ENCODE measurements at regions not wholly inside any gene's neighbourhood (a gene's known extent, or its start where the extent isn't known, plus 50 kb on each side); places are given as distances from the start of the nearest gene placed in this dataset.
A peak's percentile ranks its signal among the peaks of the same experiment; 100 is the strongest.
"Not testable (repeated sequence)": the region's sequence is repeated elsewhere in the genome, so short reads cannot be mapped to it uniquely, and the experiment has no call there.

DNA sequence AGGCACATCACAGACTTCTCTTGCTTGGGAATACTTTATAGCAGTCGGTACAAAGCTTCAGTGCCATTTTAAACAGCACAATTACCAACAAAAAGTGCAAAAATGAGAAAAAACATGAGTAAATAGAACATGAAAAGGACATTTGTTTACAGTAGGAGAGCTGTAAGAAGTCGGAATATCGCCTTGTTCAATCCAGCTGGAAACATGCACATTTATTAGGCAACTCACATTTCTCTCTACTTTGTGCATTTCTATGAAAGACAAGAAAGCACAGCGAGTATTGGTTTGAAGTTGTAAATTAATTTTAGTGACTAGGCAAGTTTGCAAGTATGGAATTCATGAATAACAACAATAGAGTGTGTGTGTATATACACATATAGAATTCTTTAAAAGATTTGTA lies 484.7 kb downstream of the DACH1 start:
- intact Hi-C loops (cut with DNase I): no loop called here
- no peak for ATAC-seq (ENCODE audit: poor library complexity)

DNA sequence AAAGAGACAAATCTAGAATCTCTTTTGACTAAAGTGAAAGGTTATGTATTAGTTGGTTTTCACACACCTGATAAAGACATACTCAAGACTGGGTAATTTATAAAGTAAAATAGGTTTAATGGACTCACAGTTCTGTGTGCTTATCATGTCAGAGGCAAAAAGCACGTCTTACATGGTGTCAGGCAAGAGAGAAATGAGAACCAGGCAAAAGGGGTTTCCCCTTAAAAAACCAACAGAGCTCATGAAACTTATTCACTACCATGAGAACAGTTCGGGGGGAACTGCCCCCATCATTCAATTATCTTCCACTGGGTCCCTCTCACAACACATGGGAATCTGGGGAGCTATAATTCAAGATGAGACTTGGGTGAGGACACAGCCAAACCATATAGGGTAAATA lies 486.8 kb downstream of the DACH1 start:
- ATAC-seq (ENCODE audit: poor library complexity): no peak
- intact Hi-C loops (cut with DNase I): no loop called here
- no peak for DNase-seq

More for the DNA sequence above, 484.7 kb downstream of the DACH1 start:
- DNase-seq: no peak

DNA sequence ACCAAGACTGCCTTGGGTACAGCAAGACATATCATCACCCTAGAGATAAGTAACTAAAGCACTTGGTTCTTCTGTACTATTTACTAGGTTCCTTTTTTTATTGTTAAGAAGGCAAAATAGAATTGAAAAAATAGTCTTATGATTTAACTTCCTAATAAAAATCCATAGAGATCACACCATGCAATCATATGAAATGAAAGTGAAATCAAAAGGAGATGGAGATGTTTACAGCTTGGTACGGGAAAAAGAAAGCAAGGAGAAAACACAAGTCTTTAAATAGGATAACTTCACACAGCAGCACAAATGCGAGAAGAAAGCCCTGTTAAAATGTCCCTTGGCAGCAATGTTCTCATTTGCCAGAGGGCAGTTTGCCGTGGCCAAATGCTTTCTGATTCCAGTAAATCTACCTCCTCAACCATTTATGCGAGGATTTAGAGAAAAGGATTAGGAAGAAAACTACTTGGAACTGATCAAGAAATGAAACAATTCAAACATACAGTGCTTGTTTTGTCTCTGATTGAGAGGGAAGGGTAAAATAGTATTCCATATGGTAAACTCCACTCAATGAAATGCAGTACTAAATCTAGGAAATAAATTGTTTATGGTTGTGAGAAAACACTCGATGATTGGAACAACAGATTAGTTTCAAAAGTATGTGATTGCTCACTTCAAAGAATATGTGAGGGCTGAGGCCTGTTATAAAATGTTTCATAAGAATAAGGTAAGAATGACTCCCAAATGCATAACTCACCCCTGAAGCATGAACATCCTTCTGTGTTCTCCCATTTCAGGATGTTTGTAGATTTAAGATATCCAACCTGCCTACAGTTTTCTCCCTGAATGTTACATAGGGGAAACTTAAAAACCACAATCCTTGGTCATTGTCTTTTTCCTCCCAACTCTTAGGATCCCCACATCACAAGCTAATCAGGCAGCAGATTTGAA lies 487.8 kb downstream of the DACH1 start:
- ATAC-seq (ENCODE audit: poor library complexity): peak; percentile 20
- DNase-seq: no peak
- intact Hi-C loops (cut with DNase I): no loop called here

DNA sequence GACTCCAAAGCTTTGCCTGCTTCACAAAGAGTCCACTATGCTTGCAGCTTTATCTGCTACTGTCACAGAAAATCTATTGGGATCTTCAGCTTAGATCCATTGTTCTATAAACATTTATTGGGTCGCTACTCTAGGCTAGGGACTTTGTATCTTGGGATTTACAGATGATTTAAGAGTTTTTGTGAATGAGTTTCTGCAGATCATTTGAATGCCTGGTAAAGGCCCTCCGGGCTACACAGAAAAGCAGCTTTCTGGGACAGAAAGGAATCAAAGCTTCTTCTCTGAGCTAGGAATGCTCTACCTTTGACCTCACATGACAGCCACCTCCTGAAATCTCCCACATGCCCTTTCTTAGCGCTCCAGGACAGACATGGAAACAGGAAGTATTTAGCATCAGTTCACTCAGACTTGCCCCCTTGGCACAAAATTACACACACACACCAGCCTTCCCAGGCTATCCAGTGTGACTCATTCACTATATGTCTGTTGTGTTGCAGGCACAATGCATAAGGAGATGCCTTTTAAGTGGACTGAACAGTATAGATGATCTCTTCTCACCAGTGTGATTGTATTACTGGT lies 492.4 kb downstream of the DACH1 start:
- ATAC-seq (ENCODE audit: poor library complexity) (no peak), DNase-seq (no peak)
- intact Hi-C loops (cut with DNase I): no loop called here

DNA sequence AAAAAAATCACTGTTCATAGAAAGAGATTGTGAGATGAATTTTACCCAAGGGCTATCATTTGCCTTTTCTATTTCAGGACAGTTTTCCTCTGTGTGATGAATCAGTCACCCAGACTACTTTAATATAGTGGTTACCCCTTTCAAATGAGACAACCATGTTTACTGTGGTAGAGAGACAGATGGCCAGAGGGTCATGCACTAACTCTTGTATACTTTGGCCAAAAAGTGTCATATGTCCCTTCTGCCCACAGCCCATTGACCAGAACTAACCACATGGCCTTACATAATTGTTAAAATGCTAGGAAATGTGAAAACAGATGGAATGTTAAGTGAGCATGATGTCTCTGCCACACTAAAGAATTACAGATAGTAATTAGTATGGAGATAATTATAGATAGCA lies 498.7 kb downstream of the DACH1 start:
- intact Hi-C loops (cut with DNase I): no loop called here
- ATAC-seq (ENCODE audit: poor library complexity) (no peak), DNase-seq (no peak)

DNA sequence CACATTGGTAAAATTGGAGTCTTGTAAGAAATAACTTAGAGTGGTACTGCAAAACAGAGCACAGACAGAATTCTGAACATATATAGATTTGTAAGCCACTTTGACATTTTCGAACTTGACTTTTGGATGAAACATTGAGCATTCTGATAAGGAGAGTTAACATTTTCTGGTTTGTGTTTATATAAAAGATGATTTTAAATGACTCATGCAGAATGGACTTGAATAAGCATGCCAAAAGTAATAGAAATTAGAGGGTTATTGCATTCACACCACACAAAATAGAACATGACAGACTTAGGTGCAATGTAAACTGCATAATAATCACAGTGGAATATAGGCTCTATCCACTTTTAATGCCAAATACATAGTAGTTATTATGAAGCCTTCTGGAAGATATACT lies 507.0 kb downstream of the DACH1 start:
- ATAC-seq (ENCODE audit: poor library complexity) (no peak), DNase-seq (no peak)
- intact Hi-C loops (cut with DNase I): no loop called here

DNA sequence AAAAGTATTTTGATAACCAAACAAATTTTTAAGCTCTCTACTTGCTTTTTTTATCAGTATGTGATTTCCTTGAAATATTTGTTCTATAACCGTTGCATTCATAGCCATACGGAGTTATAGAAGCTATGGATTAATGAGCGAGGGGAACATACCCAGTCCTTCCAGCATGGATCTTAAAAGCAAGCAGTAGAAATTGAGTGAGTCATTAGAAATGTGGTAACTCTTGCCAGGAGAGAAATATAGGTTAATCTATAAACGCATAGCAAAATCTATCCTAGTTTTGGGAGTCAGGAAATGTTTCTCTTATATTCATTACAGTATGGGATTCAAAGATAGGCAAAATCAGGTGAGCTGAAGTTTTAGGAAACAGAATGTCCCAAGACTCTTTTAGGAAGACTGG lies 507.4 kb downstream of the DACH1 start:
- DNase-seq (no peak), ATAC-seq (ENCODE audit: poor library complexity) (no peak)
- intact Hi-C loops (cut with DNase I): no loop called here

DNA sequence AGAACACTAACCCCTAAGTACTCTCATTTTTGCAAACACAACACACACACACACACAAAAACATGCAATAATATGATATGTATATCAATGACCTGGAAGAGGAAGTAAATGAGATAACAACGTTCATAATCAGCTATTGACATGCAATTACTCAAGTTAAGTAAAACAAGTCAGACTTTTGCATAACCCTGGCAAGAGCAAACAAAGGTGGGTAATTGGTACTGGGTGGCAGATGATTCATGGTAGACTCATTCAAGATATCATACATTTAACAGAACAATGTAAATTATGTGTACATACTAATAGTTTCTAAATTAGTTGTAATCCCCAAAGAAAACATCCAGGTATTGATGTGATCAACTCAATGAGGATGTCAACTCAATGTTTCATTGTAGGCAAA lies 508.8 kb downstream of the DACH1 start:
- no peak for ATAC-seq (ENCODE audit: poor library complexity)
- no peak for DNase-seq
- intact Hi-C loops (cut with DNase I): no loop called here

DNA sequence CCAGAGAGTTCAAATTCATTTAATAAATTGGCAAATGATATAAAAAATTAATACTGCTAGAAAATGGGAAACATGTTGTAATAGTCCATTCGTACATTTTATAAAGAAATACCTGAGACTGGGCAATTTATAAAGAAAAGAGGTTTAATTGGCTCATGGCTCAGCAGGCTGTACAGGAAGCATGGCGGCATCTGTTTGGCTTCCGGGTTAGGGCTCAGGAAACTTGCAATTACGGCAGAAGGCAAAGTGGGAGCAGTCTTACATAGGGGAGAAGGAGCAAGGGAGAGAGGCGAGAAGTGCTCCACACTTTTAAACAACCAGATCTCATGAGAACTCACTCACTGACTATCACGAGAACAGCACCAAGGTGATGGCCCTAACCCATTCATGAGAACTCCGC lies 512.0 kb downstream of the DACH1 start:
- ATAC-seq (ENCODE audit: poor library complexity): no peak
- intact Hi-C loops (cut with DNase I): no loop called here
- no peak for DNase-seq

DNA sequence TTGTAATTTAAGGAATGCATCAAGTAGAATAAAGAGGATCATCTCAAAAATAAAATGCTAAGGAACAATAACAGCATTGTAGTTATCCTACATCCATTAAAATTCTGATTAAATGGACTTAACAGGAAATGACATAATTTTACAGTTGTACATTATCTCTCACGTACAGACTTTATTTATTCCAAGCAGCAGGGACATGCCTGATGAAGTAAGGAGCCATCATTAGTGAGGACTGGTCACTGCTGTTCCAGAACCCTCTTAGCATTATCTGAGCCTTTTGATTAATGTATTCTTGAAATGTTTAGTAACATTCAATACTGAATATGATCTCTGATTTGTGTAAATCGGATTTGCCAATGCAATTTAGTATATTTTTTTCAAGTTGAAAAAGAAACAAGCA lies 516.1 kb downstream of the DACH1 start:
- DNase-seq (no peak), ATAC-seq (ENCODE audit: poor library complexity) (no peak)
- intact Hi-C loops (cut with DNase I): no loop called here

DNA sequence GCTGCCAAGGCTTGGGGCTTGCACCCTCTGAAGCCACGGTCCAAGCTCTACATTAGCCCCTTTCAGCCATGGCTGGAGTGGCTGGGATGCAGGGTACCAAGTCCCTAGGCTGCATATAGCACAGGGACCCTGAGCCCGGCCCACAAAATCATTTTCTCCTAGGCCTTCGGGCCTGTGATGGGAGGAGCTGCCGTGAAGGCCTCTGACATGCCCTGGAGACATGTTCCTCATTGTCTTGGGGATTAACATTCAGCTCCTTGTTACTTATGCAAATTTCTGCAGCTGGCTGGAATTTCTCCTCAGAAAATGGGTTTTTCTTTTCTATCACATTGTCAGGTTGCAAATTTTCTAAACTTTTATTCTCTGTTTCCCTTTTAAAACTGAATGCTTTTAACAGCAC lies 521.1 kb downstream of the DACH1 start:
- DNase-seq; ATAC-seq (ENCODE audit: poor library complexity): not testable (repeated sequence)

DNA sequence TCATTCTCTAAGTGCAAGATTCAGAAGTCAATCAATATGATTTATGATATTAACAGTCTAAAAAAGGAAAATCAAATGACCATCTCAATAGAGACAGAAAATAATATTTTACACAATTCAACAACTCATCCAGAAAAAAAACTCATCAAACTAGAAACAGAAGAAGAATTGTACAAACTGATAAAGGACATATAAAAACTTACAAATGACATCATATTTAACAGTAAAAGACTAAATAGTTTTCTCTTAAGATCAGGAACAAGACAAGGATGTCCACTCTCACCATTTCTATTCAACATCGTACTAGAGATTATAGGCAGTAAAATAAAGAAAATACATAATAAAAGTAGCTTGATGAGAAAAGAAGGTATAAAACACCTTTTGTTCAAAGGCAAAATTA lies 527.3 kb downstream of the DACH1 start:
- intact Hi-C loops (cut with DNase I): no loop called here
- ATAC-seq (ENCODE audit: poor library complexity) (no peak), DNase-seq (no peak)

More for the DNA sequence above, 521.1 kb downstream of the DACH1 start:
- intact Hi-C loops (cut with DNase I): not testable (repeated sequence)

DNA sequence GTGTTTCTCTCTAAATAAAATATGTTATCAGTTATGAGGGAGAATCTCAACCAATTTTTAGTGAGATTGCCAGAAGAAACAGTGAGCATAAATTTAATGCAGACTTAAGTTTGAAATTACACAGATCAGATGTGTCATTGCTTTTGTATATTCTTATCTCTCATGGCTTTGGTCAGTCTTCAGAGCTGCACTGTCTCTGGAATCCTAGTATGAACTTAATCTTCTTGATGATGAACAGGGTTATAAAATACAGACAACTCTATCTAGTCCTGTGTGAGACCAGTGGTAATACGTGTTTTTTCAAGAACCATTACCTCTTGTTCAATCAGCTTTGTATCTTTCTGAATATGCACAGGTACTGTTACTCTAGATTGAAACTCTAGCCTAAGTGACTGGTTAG lies 528.0 kb downstream of the DACH1 start:
- DNase-seq: no peak
- intact Hi-C loops (cut with DNase I): no loop called here
- ATAC-seq (ENCODE audit: poor library complexity): no peak

DNA sequence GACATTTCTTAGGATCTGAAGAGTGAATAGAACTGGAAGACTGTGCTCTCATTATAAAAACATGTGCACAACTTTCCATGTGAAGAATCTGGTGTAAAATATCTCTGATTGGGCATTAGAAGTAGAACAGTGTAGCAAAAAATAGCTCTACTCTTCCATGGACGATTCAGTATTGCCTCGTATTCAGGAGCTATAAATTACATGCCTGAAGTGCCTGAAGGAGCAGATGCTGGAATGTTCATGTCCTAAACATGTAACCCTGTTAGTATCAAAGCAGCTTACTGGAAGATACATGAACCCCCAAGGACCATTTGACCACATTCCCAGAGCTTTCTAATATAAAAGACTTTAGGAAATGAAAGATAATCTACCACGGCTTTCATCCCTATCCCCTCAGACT lies 528.9 kb downstream of the DACH1 start:
- DNase-seq (no peak), ATAC-seq (ENCODE audit: poor library complexity) (no peak)
- intact Hi-C loops (cut with DNase I): no loop called here

DNA sequence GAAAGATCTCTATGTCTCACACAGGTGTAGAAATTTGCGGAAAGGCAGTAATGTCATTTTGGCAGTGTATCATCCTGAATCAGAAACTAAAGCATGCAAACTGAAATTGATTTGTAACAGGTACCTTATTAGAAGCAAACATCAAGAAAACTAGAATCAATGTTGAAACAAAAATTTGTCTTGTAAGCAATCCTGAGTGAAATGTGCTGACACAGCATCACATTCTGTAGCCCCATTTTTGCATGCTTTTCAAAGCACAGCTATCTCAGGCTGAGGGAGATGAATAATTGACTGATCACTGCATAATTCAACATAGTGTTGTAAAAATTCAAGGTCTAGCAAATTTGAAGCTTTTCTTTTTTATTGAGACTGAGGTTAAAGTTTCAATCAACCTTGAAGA lies 539.7 kb downstream of the DACH1 start:
- DNase-seq (no peak), ATAC-seq (ENCODE audit: poor library complexity) (no peak)
- intact Hi-C loops (cut with DNase I): no loop called here

DNA sequence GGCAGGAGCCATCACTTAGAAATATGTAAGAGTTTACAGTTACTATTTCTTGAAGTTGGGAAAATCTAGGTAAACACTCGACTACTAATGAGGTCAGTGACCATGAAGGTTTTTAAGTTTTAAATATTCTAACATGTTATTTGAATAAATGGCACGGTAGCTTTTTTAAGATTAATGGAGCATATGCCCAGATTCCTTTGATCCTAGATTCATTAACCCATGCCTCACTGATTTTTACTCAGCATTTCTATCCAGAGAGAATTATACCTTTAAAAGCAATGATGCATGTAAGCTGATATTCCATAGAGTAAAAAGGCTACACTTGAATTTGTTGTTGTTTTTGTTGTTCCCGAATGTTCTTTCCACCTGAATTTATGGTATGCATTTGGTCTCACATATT lies 541.4 kb downstream of the DACH1 start:
- intact Hi-C loops (cut with DNase I): no loop called here
- ATAC-seq (ENCODE audit: poor library complexity) (no peak), DNase-seq (no peak)

DNA sequence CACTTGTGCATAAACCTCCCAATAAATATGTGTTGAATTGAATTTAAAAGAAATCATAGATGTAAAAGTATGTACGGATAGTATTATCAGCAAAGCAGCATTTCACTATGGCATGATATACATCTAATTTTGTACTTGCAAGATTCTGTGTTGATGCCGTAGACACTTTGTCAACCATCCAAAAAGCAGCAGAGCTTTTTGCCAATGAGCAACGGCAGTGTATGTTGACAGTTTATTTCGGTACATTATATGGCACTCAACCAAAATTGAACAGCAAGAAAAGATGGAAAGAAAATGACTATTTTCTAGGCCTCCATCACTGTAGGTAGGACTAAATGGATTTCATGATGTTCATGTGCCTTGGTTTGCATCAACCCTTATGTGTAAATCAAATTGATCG lies 543.7 kb downstream of the DACH1 start:
- DNase-seq (no peak), ATAC-seq (ENCODE audit: poor library complexity) (no peak)

DNA sequence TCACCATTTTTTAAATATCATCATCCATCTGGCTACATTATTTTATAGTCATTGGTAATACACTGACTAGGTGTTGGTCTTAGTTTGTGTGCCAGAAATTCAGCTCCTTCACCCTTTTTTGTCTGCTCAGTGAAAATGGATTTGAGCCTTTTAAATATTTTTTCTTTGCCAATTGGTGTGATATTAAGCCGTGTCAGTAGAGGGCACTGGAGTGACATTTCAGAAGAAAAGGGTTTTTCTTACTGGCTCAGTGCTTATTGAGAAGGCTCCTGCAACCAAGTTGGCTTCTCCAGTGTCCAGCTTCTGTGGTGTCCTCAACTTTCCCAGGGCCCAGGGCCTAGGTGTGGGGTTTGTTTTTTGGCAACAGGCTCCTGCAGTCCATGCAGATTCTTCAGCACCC lies 546.6 kb downstream of the DACH1 start:
- intact Hi-C loops (cut with DNase I): no loop called here
- no peak for DNase-seq
- ATAC-seq (ENCODE audit: poor library complexity): no peak

More for the DNA sequence above, 543.7 kb downstream of the DACH1 start:
- intact Hi-C loops (cut with DNase I): no loop called here

DNA sequence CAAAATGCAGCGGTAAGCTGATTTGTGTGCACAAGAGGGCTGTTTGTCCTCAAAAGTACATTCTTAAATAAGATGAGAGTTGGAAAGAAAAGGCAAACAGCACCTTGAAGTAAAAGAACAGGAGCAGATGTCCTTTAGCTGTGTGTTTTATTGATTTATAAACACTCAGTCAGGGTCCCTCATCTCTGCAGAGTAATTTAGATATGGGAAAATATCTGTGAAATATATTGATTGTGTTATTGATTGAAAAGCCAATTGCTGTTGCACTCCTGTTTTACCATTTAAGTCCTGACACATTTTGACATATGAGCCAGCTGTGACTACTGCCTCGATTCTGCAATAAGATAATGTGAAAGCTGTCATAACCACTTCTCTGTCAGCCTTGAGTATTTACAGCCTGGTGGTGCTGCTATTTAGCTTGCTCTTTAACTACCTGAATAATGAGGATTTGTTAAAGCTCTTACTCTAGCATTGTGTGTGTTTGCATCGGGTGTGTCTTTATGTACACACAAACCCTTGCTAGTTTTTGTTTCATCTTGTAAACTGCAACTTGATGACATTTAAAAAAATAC lies 550.1 kb downstream of the DACH1 start:
- intact Hi-C loops (cut with DNase I): no loop called here
- ATAC-seq (ENCODE audit: poor library complexity) (no peak), DNase-seq (no peak)

DNA sequence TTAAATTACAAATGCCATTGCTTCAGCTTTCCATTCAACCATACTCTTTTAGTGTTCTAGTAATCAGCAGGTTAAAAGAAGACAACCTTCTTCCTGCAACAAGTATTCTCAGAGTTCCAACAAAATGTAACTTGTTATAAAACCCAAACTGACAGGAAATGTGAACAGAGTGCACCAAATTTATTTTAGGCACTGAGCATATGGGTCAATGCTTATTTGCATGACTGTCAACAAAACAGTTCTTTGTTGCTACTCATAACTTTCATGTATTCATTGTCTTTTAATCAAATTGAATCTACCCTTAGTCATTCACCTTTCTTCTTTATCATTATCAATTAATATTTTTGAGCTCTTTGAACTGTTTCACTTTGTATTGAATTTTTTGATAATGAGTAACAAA lies 554.1 kb downstream of the DACH1 start:
- no peak for ATAC-seq (ENCODE audit: poor library complexity)
- no peak for DNase-seq
- intact Hi-C loops (cut with DNase I): no loop called here
